ENCODE measurements at regions not wholly inside any gene's neighbourhood (a gene's known extent, or its start where the extent isn't known, plus 50 kb on each side); places are given as distances from the start of the nearest gene placed in this dataset.
A peak's percentile ranks its signal among the peaks of the same experiment; 100 is the strongest.

DNA sequence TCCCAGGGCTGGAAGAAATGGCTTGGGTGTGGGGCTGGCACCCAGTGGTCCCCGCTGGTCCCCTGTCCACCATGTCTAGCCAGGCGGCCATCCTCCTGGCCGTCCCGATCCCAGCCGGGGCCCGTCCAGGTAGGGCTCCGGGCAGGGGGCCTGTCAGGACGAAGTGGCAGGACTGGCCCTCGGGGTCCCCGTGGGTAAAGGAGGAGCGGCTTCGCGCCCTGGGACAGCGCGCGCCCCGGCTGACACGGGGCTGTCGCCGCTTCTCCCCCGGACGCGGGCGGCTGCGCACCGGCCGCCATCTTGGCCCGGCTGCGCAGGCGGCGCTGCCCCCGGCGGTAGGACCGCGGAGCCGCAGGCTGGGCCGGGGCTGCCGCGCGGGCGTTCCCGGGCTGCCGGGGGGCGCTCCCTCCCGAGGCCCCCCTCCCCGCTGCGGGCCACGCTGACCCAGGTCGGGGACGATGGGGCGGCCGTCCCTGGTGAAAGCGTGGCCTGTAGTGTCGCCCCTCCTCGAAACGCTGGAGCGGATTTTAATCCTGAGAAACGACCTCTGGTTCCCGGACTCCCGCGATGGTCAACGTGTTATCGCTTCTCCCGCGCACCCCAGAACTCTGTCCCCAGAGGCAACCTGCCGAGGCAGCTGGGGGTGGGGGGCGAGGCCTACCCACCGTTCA lies 60.4 kb upstream of the BCOR start:
- H3K9me3 ChIP-seq: no peaks in the 10 kb centered on the region
- peak; percentile 23 to 58 (median 49) for DNase-seq
- no peaks in the 10 kb centered on the region for H3K36me3 ChIP-seq (ENCODE audit: low read depth)
- H3K4me1 ChIP-seq (ENCODE audit: low read depth): peaks cover 3% of the 10 kb centered on the region
- no peak overlapping the region for H3K4me3 ChIP-seq
- intact Hi-C loops (cut with DNase I, micrococcal nuclease): loop anchor here in 1 of 2 donors (10.0 kb wide), 1 partner anchor 63 kb away; the partner anchor contains the start of gene BCOR
- TF ChIP-seq, protein P1, sequence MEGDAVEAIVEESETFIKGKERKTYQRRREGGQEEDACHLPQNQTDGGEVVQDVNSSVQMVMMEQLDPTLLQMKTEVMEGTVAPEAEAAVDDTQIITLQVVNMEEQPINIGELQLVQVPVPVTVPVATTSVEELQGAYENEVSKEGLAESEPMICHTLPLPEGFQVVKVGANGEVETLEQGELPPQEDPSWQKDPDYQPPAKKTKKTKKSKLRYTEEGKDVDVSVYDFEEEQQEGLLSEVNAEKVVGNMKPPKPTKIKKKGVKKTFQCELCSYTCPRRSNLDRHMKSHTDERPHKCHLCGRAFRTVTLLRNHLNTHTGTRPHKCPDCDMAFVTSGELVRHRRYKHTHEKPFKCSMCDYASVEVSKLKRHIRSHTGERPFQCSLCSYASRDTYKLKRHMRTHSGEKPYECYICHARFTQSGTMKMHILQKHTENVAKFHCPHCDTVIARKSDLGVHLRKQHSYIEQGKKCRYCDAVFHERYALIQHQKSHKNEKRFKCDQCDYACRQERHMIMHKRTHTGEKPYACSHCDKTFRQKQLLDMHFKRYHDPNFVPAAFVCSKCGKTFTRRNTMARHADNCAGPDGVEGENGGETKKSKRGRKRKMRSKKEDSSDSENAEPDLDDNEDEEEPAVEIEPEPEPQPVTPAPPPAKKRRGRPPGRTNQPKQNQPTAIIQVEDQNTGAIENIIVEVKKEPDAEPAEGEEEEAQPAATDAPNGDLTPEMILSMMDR (IDR thresholded peaks at IDR 0.05): peak; percentile 52
- ATAC-seq: peak; percentile 68

DNA sequence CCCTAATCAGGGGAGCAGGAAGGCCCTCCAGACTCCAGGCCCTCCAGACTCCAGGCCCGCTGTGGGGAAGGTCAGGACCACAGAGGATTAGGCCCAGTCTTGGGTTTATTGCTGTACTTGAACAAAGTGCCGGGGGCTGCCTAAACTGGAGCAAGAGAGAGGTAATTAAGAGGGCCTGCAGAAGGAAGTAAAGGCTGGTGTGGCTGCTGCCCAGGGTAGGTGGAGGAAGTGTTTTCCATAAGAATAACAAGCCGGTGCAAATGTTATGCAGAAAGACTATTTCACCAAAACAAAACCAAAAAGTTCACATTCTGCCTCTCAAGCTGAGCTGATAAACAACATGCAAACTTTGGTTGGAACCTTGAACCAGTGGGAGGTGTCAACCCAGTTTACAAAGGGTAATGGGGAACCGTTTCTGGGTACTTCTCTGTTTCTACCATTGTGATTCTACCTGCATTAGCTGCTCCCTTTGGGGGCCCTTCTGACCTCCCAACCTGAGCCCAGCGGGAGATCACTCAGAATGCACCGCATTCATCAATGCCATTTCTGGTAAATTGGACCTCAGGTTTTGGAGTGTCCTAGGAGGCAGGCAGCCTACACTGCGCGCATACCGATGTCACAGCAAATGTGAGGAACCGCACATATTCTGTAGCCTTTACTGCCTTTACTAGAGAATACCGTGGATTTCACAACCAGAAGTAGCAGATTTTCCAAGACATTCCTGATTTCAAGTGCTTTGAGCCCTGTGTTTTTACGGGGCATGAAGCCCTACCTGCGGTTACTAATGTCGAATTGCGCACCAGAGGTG lies 59.7 kb upstream of the BCOR start:
- no peaks in the 10 kb centered on the region for H3K36me3 ChIP-seq (ENCODE audit: low read depth)
- peaks cover 3% of the 10 kb centered on the region for H3K4me1 ChIP-seq (ENCODE audit: low read depth)
- intact Hi-C loops (cut with DNase I, micrococcal nuclease): loop anchor here in 1 of 2 donors (10.0 kb wide), 1 partner anchor 63 kb away; the partner anchor contains the start of gene BCOR
- ATAC-seq: no peak
- TF ChIP-seq, protein P1 (IDR thresholded peaks at IDR 0.05): no peak
- H3K9me3 ChIP-seq: no peaks in the 10 kb centered on the region
- no peak for DNase-seq
- H3K4me3 ChIP-seq: no peak overlapping the region

GRCh38 chrX:40156470-40157227 lies 58.9 kb upstream of the BCOR start:
- no peaks in the 10 kb centered on the region for H3K36me3 ChIP-seq (ENCODE audit: low read depth)
- ATAC-seq (no peak), DNase-seq (peak in 2 of 3 donors; percentile 28 to 53)
- intact Hi-C loops (cut with DNase I, micrococcal nuclease): loop anchor here in 1 of 2 donors (10.0 kb wide), 1 partner anchor 62 kb away; the partner anchor contains the start of gene BCOR
- H3K4me1 ChIP-seq (ENCODE audit: low read depth): peaks cover 5% of the 10 kb centered on the region
- no peaks in the 10 kb centered on the region for H3K9me3 ChIP-seq
- TF ChIP-seq, protein P1 (IDR thresholded peaks at IDR 0.05): no peak
- H3K4me3 ChIP-seq: no peak overlapping the region

DNA sequence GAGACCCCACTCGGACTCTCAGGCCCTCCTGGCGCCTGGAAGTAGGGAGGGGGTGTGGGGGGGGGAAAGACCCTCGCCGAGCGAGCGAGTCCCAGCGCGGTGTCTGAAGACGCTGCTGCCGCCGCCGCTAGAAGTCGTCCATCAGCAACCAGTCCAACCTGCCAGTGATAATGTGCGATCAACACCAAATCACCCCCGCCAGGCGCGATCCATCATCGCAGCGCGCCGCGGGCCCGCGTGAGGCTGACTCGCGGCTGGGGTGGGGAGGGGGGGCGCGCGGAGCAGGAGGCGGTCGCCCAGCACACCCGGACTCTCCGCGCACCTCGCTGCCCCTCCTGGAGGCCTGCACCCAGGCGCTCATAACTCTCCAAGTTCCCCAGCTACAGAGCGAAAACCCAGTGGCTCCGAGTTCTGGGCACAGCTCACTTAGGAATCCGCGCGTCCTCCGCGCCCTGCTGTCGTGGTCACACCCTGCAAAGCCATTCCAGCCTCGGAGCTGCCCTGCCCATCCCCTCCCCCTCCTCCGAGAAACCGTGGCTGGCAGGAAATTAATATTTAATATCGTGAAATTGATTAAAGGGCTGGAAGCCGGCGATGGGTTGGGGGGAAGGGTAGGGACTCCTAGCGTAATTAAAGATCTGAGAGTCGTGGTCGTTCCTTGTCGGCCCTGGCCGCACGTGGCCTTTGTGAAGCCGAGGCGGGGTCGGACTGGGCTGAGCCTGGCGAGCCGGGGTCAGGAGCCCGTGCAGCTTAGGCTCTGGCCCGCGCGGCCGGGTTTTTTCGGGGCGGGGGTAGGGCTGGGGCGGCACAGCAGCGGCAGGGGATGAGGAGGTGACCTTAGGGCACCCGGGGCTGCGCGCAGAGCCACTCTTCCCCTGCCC lies 58.1 kb upstream of the BCOR start:
- ATAC-seq (no peak), DNase-seq (peak; percentile 12 to 53 (median 40))
- TF ChIP-seq, protein P1 (IDR thresholded peaks at IDR 0.05): no peak
- peaks cover 6% of the 10 kb centered on the region for H3K4me1 ChIP-seq (ENCODE audit: low read depth)
- no peaks in the 10 kb centered on the region for H3K9me3 ChIP-seq
- no peaks in the 10 kb centered on the region for H3K36me3 ChIP-seq (ENCODE audit: low read depth)
- intact Hi-C loops (cut with DNase I, micrococcal nuclease): loop anchor here in 1 of 2 donors (10.0 kb wide), 1 partner anchor 61 kb away; the partner anchor contains the start of gene BCOR
- no peak overlapping the region for H3K4me3 ChIP-seq
